RWPE1 (cell line): ENCODE measurements at regions not wholly inside any gene's neighbourhood (a gene's known extent, or its start where the extent isn't known, plus 50 kb on each side); places are given as distances from the start of the nearest gene placed in this dataset.

Source experiments
- CTCF ChIA-PET: fragments of 350-600 bp; sonication (Branson Sonifier 250); formaldehyde crosslinking; extraction: SDS; loops from one replicate; lab custom pipeline; 2021; lab: Yijun Ruan, JAX
- POLR2A ChIA-PET: fragments of 400-600 bp; formaldehyde crosslinking; extraction: SDS; loops from one replicate; lab custom pipeline; 2020; ENCODE audit warnings: antibody characterized with exemption; ENCODE audit not compliant: low non-redundant PET; lab: Yijun Ruan, JAX
- DNase-seq: peaks from one replicate; pipeline ENCODE4 v3.0.0; 2012; ENCODE audit warnings: low spot score
- H3K27ac ChIP-seq: fragments of 450-650 bp; 2 replicates; pipeline ENCODE4 v1.5.1; 2017
- CTCF ChIP-seq: fragments of 450-650 bp; conservative IDR thresholded peaks from 2 replicates; pipeline ENCODE4 v1.5.1; 2017; ENCODE audit warnings: low read depth, mild to moderate bottlenecking

GRCh38 chr4:160235771-160236170, 1132.9 kb downstream of the RAPGEF2 start:
- no peak for TF ChIP-seq CTCF
- no peak overlapping the region for H3K27ac ChIP-seq
- POLR2A ChIA-PET = no interaction called here
- CTCF ChIA-PET = interaction anchor here (0.7 kb wide), 1 partner anchor 83 kb away, joined by 5 read pairs; no protein-coding TSS in a partner anchor
- no peak for DNase-seq

GRCh38 chr4:160238790-160239189, 1135.9 kb downstream of the RAPGEF2 start:
- DNase-seq = no peak
- POLR2A ChIA-PET = no interaction called here
- TF ChIP-seq CTCF = no peak
- CTCF ChIA-PET = no interaction called here
- no peak overlapping the region for H3K27ac ChIP-seq

GRCh38 chr4:160247091-160247656, 1144.3 kb downstream of the RAPGEF2 start:
- H3K27ac ChIP-seq = no peak overlapping the region
- ChIA-PET CTCF (no interaction called here), POLR2A (no interaction called here)
- TF ChIP-seq CTCF = no peak
- DNase-seq = no peak

GRCh38 chr4:160251522-160252170, 1148.8 kb downstream of the RAPGEF2 start:
- TF ChIP-seq CTCF = no peak
- no peak for DNase-seq
- POLR2A ChIA-PET = no interaction called here
- CTCF ChIA-PET = no interaction called here
- no peak overlapping the region for H3K27ac ChIP-seq

GRCh38 chr4:160257318-160257717, 1154.4 kb downstream of the RAPGEF2 start:
- H3K27ac ChIP-seq = no peak overlapping the region
- TF ChIP-seq CTCF = no peak
- CTCF ChIA-PET = no interaction called here
- POLR2A ChIA-PET = no interaction called here
- no peak for DNase-seq

GRCh38 chr4:160265014-160265413, 1162.1 kb downstream of the RAPGEF2 start:
- TF ChIP-seq CTCF = no peak
- no peak for DNase-seq
- no peak overlapping the region for H3K27ac ChIP-seq
- ChIA-PET CTCF (no interaction called here), POLR2A (no interaction called here)
